ENCODE measurements at regions not wholly inside any gene's neighbourhood (a gene's known extent, or its start where the extent isn't known, plus 50 kb on each side); places are given as distances from the start of the nearest gene placed in this dataset.

GRCh38 chr2:57796527-57796926 lies 250.1 kb upstream of the VRK2 start:
- TF ChIP-seq TCF4 (CRISPR knock-in tag; IDR thresholded peaks at IDR 0.05; ENCODE audit: borderline replicate concordance), result no peak
- no peak for TF ChIP-seq PPARA (CRISPR knock-in tag; IDR thresholded peaks at IDR 0.05; ENCODE audit: borderline replicate concordance)
- TF ChIP-seq PATZ1 (CRISPR knock-in tag; IDR thresholded peaks at IDR 0.05; ENCODE audit: borderline replicate concordance), result no peak
- TF ChIP-seq ZNF8 (CRISPR knock-in tag; IDR thresholded peaks at IDR 0.05), result no peak
- TF ChIP-seq ZFP3 (CRISPR knock-in tag; IDR thresholded peaks at IDR 0.05), result no peak
- no peak for TF ChIP-seq TOX (CRISPR knock-in tag; IDR thresholded peaks at IDR 0.05; ENCODE audit: borderline replicate concordance)
- TF ChIP-seq BACH2 (CRISPR knock-in tag; IDR thresholded peaks at IDR 0.05; ENCODE audit: borderline replicate concordance), result no peak
- TF ChIP-seq ISL1 (CRISPR knock-in tag; IDR thresholded peaks at IDR 0.05), result no peak
- TF ChIP-seq ZNF70 (CRISPR knock-in tag; IDR thresholded peaks at IDR 0.05), result no peak

All from SK-N-SH treated with all-trans-retinoic acid at 6 μM for 48 hours (cell line).